ENCODE measurements at regions not wholly inside any gene's neighbourhood (a gene's known extent, or its start where the extent isn't known, plus 50 kb on each side); places are given as distances from the start of the nearest gene placed in this dataset.

DNA sequence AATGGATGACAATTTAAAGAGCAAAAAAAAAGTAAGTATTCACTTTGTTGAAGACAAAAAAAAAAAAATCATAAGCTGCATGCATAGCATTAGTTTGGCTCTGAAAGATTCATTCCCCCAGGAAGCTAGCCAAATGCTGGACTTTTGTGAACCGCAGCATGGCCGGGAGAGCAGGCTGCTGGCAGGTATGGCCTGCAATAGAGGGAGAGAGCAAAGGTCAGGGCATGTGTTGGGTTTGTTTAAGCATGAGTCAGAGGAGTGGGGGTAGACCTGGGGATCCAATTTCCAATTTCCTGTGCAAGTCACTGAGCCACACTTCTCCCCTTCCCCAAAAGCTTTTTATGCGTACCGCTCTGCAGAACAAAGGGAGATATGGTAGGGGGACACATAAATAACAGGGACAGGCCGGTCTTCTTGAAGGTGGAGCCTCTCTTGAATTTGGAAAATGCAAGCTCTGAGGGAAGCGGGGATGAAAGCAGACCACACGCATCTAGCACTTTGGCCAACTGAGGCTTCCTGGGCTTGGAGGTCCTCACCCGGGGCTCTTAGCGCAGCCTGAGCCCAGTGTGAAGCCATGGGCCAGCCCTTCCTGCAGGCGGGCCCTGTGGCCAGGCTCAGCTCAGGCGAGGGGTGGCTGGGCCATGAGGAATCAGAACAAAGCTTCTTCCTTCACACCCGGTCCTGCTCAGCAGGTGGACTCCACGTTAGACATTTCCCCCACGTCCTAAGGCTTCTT lies 171.1 kb downstream of the TOMM20 start (continued):
- TF ChIP-seq CCNT2 (IDR thresholded peaks at IDR 0.05; ENCODE audit: borderline replicate concordance, extremely low read depth, insufficient read length, low read depth, low read length) (peak; percentile 60), SMAD4 (CRISPR knock-in tag; conservative IDR thresholded peaks at IDR 0.05) (peak; percentile 43; the same call in 1 of the 2 replicates), TARDBP (IDR thresholded peaks at IDR 0.05) (no peak), NEUROD1 (IDR thresholded peaks at IDR 0.05; ENCODE audit: borderline replicate concordance, low read depth, low read length, partially characterized antibody) (peak; percentile 64), FOXM1 (IDR thresholded peaks at IDR 0.05; ENCODE audit: low read depth) (0 out of 2 replicates have a peak, but pooled peaks have one; percentile 10), FOXM1 (CRISPR knock-in tag; IDR thresholded peaks at IDR 0.05; ENCODE audit: low read depth) (no peak), STAT5A (IDR thresholded peaks at IDR 0.05; ENCODE audit: borderline replicate concordance, low read length) (peak; percentile 28; the same call in 1 of the 2 replicates), ZBTB7A (IDR thresholded peaks at IDR 0.05; ENCODE audit: borderline replicate concordance, control insufficient read depth, low read depth, low read length) (no peak; the same call in 1 of the 2 replicates), CXXC5 (CRISPR knock-in tag; IDR thresholded peaks at IDR 0.05) (0 out of 2 replicates have a peak, but pooled peaks have one; percentile 13), ZSCAN29 (IDR thresholded peaks at IDR 0.05) (peak; percentile 35; the same call in 1 of the 2 replicates), RFX1 (IDR thresholded peaks at IDR 0.05) (no peak), SP1 (CRISPR knock-in tag; IDR thresholded peaks at IDR 0.05) (no peak), POLR2A (conservative IDR thresholded peaks at IDR 0.05) (0 out of 2 replicates have a peak, but pooled peaks have one; percentile 30), ZNF584 (CRISPR knock-in tag; IDR thresholded peaks at IDR 0.05; ENCODE audit: low read depth) (peak; percentile 31; the same call in 1 of the 2 replicates), ATF7 (IDR thresholded peaks at IDR 0.05) (peak; percentile 78), GABPB1 (CRISPR knock-in tag; IDR thresholded peaks at IDR 0.05) (peak; percentile 75), POLR2AphosphoS5 (IDR thresholded peaks at IDR 0.05; ENCODE audit: control insufficient read depth, insufficient read depth, low read depth, low read length) (peak; percentile 46; the same call in 1 of the 2 replicates)
- TF ChIP-seq, protein P1, sequence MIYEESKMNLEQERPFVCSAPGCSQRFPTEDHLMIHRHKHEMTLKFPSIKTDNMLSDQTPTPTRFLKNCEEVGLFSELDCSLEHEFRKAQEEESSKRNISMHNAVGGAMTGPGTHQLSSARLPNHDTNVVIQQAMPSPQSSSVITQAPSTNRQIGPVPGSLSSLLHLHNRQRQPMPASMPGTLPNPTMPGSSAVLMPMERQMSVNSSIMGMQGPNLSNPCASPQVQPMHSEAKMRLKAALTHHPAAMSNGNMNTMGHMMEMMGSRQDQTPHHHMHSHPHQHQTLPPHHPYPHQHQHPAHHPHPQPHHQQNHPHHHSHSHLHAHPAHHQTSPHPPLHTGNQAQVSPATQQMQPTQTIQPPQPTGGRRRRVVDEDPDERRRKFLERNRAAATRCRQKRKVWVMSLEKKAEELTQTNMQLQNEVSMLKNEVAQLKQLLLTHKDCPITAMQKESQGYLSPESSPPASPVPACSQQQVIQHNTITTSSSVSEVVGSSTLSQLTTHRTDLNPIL (CRISPR knock-in tag; IDR thresholded peaks at IDR 0.05) = no peak
- TF ChIP-seq, protein P2, sequence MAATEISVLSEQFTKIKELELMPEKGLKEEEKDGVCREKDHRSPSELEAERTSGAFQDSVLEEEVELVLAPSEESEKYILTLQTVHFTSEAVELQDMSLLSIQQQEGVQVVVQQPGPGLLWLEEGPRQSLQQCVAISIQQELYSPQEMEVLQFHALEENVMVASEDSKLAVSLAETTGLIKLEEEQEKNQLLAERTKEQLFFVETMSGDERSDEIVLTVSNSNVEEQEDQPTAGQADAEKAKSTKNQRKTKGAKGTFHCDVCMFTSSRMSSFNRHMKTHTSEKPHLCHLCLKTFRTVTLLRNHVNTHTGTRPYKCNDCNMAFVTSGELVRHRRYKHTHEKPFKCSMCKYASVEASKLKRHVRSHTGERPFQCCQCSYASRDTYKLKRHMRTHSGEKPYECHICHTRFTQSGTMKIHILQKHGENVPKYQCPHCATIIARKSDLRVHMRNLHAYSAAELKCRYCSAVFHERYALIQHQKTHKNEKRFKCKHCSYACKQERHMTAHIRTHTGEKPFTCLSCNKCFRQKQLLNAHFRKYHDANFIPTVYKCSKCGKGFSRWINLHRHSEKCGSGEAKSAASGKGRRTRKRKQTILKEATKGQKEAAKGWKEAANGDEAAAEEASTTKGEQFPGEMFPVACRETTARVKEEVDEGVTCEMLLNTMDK (IDR thresholded peaks at IDR 0.05; ENCODE audit: borderline replicate concordance, insufficient read depth, low read depth, low read length, poor library complexity, severe bottlenecking) = no peak
- TF ChIP-seq, protein P3, sequence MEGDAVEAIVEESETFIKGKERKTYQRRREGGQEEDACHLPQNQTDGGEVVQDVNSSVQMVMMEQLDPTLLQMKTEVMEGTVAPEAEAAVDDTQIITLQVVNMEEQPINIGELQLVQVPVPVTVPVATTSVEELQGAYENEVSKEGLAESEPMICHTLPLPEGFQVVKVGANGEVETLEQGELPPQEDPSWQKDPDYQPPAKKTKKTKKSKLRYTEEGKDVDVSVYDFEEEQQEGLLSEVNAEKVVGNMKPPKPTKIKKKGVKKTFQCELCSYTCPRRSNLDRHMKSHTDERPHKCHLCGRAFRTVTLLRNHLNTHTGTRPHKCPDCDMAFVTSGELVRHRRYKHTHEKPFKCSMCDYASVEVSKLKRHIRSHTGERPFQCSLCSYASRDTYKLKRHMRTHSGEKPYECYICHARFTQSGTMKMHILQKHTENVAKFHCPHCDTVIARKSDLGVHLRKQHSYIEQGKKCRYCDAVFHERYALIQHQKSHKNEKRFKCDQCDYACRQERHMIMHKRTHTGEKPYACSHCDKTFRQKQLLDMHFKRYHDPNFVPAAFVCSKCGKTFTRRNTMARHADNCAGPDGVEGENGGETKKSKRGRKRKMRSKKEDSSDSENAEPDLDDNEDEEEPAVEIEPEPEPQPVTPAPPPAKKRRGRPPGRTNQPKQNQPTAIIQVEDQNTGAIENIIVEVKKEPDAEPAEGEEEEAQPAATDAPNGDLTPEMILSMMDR (IDR thresholded peaks at IDR 0.05 in 2 of 3, conservative IDR thresholded peaks at IDR 0.05 in 1 of 3; ENCODE audit: insufficient read depth in 2 of 3, low read depth in 1 of 3, low read length in 3 of 3) = peak in 1 of 3 experiments; percentile 3; a peak in 1 of 6 replicates
- TF ChIP-seq, protein P4, sequence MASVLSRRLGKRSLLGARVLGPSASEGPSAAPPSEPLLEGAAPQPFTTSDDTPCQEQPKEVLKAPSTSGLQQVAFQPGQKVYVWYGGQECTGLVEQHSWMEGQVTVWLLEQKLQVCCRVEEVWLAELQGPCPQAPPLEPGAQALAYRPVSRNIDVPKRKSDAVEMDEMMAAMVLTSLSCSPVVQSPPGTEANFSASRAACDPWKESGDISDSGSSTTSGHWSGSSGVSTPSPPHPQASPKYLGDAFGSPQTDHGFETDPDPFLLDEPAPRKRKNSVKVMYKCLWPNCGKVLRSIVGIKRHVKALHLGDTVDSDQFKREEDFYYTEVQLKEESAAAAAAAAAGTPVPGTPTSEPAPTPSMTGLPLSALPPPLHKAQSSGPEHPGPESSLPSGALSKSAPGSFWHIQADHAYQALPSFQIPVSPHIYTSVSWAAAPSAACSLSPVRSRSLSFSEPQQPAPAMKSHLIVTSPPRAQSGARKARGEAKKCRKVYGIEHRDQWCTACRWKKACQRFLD (CRISPR knock-in tag; IDR thresholded peaks at IDR 0.05) = peak; percentile 90

Measured in K562 (cell line).